ENCODE measurements at regions not wholly inside any gene's neighbourhood (a gene's known extent, or its start where the extent isn't known, plus 50 kb on each side); places are given as distances from the start of the nearest gene placed in this dataset.
"Not testable (repeated sequence)": the region's sequence is repeated elsewhere in the genome, so short reads cannot be mapped to it uniquely, and the experiment has no call there.

- DNase-seq (ENCODE audit: low read depth) = no peak
Observed at GRCh38 chr3:105979961-105980360, 111.1 kb upstream of the CBLB start.

- DNase-seq (ENCODE audit: low read depth) = no peak
Observed at GRCh38 chr3:105982207-105982606, 113.4 kb upstream of the CBLB start.

GRCh38 chr3:105984837-105985236, 116.0 kb upstream of the CBLB start:
- no peak for DNase-seq (ENCODE audit: low read depth)

GRCh38 chr3:105986343-105986742, 117.5 kb upstream of the CBLB start:
- DNase-seq (ENCODE audit: low read depth) = not testable (repeated sequence)

GRCh38 chr3:105987809-105988208, 119.0 kb upstream of the CBLB start:
- no peak for DNase-seq (ENCODE audit: low read depth)

GRCh38 chr3:105988540-105989212, 119.9 kb upstream of the CBLB start:
- DNase-seq (ENCODE audit: low read depth) = no peak

GRCh38 chr3:105996781-105997180, 128.0 kb upstream of the CBLB start:
- DNase-seq (ENCODE audit: low read depth) = no peak

- no peak for DNase-seq (ENCODE audit: low read depth)
Observed at GRCh38 chr3:105997466-105997799, 128.6 kb upstream of the CBLB start.

- DNase-seq (ENCODE audit: low read depth) = no peak
Observed at GRCh38 chr3:105997800-105998526, 129.2 kb upstream of the CBLB start.

GRCh38 chr3:105999856-106000255, 131.0 kb upstream of the CBLB start:
- no peak for DNase-seq (ENCODE audit: low read depth)

GRCh38 chr3:106001923-106002322, 133.1 kb upstream of the CBLB start:
- no peak for DNase-seq (ENCODE audit: low read depth)

GRCh38 chr3:106004137-106004681, 135.4 kb upstream of the CBLB start:
- DNase-seq (ENCODE audit: low read depth) = no peak

- no peak for DNase-seq (ENCODE audit: low read depth)
Observed at GRCh38 chr3:106004826-106005225, 136.0 kb upstream of the CBLB start.

- no peak for DNase-seq (ENCODE audit: low read depth)
Observed at GRCh38 chr3:106006001-106006400, 137.2 kb upstream of the CBLB start.

GRCh38 chr3:106006571-106006970, 137.8 kb upstream of the CBLB start:
- DNase-seq (ENCODE audit: low read depth) = no peak

- DNase-seq (ENCODE audit: low read depth) = no peak
Observed at GRCh38 chr3:106007512-106007911, 138.7 kb upstream of the CBLB start.

GRCh38 chr3:106008766-106009165, 140.0 kb upstream of the CBLB start:
- DNase-seq (ENCODE audit: low read depth) = no peak

GRCh38 chr3:106010829-106011228, 142.0 kb upstream of the CBLB start:
- DNase-seq (ENCODE audit: low read depth) = no peak

GRCh38 chr3:106013971-106014370, 145.2 kb upstream of the CBLB start:
- DNase-seq (ENCODE audit: low read depth) = no peak

- DNase-seq (ENCODE audit: low read depth) = no peak
Observed at GRCh38 chr3:106014518-106014917, 145.7 kb upstream of the CBLB start.

- no peak for DNase-seq (ENCODE audit: low read depth)
Observed at GRCh38 chr3:106014971-106015370, 146.2 kb upstream of the CBLB start.

- DNase-seq (ENCODE audit: low read depth) = no peak
Observed at GRCh38 chr3:106018102-106018501, 149.3 kb upstream of the CBLB start.

- DNase-seq (ENCODE audit: low read depth) = no peak
Observed at GRCh38 chr3:106018929-106019550, 150.2 kb upstream of the CBLB start.
